ENCODE measurements at regions not wholly inside any gene's neighbourhood (a gene's known extent, or its start where the extent isn't known, plus 50 kb on each side); places are given as distances from the start of the nearest gene placed in this dataset.

GRCh38 chr12:124440841-124441381, 126.5 kb downstream of the NCOR2 start:
- DNase-seq: no peak

GRCh38 chr12:124440031-124440626, 127.3 kb downstream of the NCOR2 start:
- DNase-seq: no peak

DNA sequence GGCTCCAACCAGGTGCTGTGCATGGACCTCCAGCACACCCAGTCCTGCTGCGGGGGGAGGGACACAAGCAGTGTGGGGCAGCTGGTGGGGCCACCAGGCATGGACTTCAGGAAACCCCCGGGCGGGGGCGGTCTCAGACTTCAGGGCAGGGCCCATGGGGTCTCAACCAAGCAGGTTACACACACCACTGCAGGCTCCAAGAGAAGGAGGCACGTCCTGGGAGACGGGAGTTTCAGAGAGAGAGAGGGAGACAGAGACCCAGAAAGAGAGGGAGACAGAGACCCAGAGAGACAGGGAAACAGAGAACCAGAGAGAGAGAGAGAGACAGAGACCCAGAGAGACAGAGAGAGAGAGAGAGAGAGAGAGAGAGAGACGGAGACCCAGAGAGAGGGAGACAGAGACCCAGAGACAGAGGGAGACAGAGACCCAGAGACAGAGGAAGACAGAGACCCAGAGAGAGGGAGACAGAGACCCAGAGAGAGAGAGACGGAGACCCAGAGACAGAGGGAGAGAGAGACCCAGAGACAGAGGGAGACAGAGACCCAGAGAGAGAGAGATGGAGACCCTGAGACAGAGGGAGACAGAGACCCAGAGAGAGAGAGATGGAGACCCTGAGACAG, 128.9 kb downstream of the NCOR2 start:
- no peak for DNase-seq

- no peak for DNase-seq
These were observed 129.6 kb downstream of the NCOR2 start for GRCh38 chr12:124437617-124438436.

- DNase-seq: no peak
These were observed 130.3 kb downstream of the NCOR2 start for GRCh38 chr12:124437121-124437520.

- DNase-seq: no peak
These were observed 131.0 kb downstream of the NCOR2 start for GRCh38 chr12:124436366-124436765.

GRCh38 chr12:124435806-124436345, 131.5 kb downstream of the NCOR2 start:
- no peak for DNase-seq

DNA sequence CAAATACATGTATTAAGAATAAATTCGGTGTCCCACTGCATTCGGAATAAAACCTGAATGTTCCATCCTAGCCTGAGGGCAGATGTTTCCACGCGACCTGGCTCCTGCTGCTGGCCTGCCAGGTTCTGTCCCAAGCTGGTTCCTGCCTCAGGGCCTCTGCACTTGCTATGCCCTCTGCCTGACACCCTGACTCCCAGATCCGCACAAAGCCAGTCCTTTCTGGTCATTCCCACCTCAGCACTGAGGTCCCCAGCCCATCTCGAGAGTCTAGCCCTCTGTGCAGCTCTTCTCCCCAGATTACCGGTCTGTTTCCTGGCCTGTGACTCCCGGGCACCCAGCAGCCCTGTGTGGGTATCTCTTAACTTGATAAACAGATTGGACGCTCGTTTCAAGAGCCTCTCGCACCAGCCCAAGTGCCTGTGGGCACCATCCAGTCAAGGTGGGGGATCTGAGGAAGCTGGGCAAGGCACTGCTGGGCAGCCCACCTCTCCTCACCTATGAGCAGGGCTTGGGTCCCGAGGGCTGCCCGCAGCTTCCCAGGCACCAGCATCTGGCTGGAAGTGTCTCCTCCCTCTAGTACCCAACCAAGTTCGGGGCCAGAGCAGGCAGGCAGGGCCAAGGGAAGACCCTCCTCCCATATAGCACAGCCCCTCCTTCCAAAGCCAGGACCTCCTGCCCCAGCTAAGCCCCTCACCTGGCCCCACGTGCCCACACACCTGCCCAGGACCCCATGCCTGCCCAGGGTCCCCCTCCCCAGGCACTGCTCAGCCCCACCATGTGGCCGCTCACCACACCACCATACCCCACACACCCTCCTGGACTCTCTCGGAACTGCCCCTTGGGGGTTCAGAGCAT, 132.2 kb downstream of the NCOR2 start:
- DNase-seq: no peak

DNA sequence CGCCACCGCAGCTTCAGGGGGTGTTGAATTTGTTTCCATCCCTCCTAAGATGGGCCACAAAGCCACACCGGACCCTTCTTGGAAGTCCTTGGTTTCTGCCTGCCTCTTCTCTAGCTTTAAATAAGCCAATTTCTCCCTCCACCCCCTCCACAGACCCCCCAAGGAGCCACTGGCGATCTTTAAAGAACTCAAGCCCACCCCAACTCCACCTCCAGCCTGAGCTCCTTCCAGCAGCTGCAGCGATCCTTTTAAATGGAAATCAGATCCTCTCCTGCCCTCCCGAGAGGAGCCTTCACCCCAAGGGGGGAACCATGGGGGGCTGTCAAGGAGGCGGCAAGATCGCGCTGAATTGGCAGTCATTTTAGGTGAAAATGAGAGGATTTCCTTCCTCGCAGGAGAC, 133.1 kb downstream of the NCOR2 start:
- DNase-seq: no peak

GRCh38 chr12:124433879-124434278, 133.5 kb downstream of the NCOR2 start:
- no peak for DNase-seq

DNA sequence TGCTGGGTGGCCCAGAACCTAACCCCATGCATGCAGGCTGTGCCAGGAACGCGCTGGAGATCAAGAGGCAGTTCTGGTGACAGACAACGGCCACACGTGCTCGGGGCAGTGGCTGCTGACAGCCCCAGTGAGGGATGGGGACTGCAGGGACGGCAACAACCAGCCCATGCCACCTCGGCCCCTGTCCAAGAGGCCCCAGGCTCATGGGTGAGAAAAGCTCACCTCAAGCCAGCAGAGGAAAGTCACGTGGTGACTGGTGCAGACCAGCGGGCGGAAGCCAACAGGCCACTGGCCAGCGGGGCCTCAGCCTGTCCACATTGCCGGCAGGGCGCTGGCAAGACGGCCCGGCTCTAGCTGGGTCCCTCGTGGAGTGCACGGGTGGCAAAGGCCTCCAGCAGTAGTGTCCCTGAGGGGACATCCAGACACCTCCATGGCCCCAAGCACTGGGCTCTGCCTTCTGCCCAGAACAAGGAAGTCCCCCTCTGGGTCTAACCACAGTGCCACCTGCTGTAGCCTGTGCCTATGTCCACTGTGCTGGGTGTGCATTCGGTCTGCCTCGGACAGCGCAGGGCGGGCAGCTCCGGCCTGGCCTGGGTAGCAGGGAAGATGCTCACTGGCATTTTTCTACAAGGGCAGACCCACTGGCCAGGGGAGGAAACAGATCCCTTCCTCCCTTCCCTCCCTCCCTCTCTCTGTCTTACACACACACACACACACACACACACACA, 134.1 kb downstream of the NCOR2 start:
- DNase-seq: no peak

GRCh38 chr12:124432376-124432775, 135.0 kb downstream of the NCOR2 start:
- no peak for DNase-seq

DNA sequence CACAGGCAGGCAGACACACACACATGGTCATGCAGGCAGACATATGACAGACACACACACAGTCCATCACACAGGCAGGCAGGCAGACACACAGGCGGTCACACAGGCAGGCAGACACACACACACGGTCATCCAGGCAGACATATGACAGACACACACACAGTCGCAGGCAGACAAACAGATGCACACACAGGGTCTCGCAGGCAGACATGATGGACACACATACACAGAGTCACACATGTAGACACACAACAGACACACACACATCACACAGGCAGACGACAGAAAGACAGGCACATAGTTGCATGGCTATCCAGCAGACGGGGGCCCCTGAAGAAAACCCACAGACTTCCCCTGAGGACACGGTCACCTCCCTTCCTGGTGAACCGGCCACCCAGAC, 135.4 kb downstream of the NCOR2 start:
- no peak for DNase-seq

GRCh38 chr12:124430491-124430890, 135.6 kb downstream of the RFLNA start:
- DNase-seq: no peak

GRCh38 chr12:124429535-124429934, 134.6 kb downstream of the RFLNA start:
- DNase-seq: no peak

DNA sequence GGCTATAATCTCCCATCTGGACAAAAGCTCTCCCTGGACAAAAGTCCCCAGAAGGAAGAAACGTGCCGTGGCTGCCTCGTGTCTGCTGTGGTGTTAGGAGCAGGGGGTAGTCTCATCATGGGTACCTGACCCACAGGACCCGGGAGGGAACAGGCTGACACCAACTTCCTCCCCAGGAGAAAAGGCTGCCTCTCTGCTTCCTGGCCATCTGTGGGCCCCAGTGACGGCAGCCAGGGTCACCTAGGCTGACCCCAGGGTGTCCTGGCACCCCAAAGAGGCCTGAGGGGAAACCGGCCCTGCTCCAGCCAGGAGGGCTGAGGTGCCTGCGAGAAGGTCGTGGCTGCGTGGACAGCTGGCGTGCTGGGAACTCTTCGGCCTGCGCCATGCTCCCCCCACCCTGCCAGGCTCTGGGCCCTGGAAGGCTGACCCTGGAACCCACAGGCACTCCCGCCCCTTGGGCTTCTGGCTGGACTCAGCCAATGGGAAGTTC, 133.9 kb downstream of the RFLNA start:
- no peak for DNase-seq

GRCh38 chr12:124428136-124428791, 133.4 kb downstream of the RFLNA start:
- peak; percentile 40 for DNase-seq

DNA sequence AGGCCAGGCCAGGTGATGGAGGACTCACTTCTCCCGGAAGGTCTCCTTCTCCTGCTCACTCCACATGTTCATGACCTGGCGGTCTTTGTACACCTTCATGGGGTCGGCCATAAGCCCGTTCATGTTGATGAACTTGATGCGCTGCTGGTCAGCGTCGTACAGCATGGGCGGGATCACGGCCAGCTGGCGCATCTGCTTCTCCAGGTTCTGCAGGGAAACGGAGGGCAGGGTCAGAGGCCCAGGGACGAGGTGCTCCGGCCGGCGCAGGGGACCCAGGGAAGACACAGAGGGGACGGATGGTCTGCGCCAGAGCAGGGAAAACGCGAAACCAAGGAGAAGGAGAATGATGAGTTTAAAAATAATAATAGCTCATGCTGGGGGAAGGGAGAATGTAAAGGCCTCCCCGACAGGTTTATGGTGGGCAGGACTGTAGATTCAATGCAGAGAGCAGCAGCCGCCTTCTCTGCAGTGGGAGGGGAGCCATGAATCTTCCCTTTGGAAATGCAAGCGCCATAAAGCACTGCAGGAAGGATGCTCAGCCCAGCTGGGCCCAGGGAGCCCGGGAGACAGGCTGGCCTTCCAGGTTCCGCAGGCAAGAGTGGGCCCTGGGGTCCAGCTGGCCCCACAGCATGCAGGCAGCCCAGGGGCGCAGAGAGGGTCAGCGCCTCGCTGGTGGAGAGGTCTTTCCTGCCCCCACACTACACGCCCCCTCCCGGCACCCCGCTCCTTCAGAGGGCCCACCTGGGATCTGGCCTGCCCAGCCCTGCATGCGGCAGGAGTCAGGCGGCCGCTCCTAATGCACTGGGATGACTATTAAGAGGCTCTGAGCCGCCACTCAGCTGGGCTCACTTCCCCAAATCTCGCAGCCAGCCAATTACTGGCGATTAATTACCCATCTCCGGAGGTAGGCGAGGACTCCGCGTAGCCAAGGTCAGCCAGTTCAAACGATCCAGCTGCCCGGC, 132.0 kb downstream of the RFLNA start:
- no peak for DNase-seq

DNA sequence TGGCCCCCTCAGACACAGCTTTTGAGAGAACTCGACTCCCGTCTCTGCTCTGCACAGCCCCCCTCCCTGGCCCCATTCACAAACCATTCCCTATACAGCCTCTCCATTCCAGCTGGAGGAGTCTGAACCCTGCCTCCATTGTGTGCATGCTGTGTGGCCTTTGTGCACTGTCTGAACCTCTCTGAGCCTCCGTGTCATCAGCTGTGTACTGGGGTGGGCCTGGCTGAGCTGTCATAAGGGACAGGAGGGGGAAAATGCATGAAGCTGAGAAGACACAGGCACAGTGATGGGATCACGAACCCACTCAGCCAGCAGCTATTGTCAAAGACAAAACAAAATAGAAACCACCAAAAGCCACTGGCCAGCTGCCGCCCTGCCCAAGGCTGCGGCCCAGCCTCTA, 130.8 kb downstream of the RFLNA start:
- no peak for DNase-seq

- DNase-seq: no peak
These were observed 129.6 kb downstream of the RFLNA start for GRCh38 chr12:124424516-124424905.
